K562 (cell line): ENCODE measurements at regions not wholly inside any gene's neighbourhood (a gene's known extent, or its start where the extent isn't known, plus 50 kb on each side); places are given as distances from the start of the nearest gene placed in this dataset.

Source experiments
- ATAC-seq: fragments of 200-7000 bp; cut with Tn5 transposase; 3 replicates; pipeline ENCODE4 v1.9.1; 2020; ENCODE audit warnings: moderate library complexity
- BruUV-seq: library from RNA; stranded (reverse); fragments of 400-500 nt; replicated peaks from 2 replicates; lab custom pipeline; 2021; lab: Mats Ljungman, UMichigan
- CTCF ChIA-PET: fragments of 300-600 bp; formaldehyde crosslinking; extraction: SDS; loops from one replicate; lab custom pipeline; 2021; ENCODE audit warnings: low intra/inter-chr PET ratio; lab: Yijun Ruan, JAX
- POLR2A ChIA-PET: fragments of 300-600, 350-650 bp; sonication (Branson Sonifier 250); formaldehyde crosslinking; extraction: SDS; loops from one replicate; lab custom pipeline; 2021; ENCODE audit warnings: antibody characterized with exemption, inconsistent platforms; lab: Yijun Ruan, JAX
- DNase-seq, 4 experiments: peaks; one replicate each; pipeline versions ENCODE4 v3.0.0 to v3.0.0-alpha.2; 2011 to 2018; ENCODE audit warnings: low spot score in 3 of 4, mixed read lengths in 3 of 4; ENCODE audit errors: extremely low read depth in 1 of 4
- FAIRE-seq: peaks from 2 replicates; lab custom pipeline; 2011; peaks lifted over from hg19 to GRCh38; lab: Jason Lieb, UNC
- H2AFZ ChIP-seq: 2 replicates; pipeline ENCODE4 v1.6.0; 2011; ENCODE audit warnings: low read depth, low read length, control low read depth, inconsistent platforms
- H3K27ac ChIP-seq: fragments of 200-600 bp; 3 replicates; pipeline ENCODE4 v1.8.0; 2011; ENCODE audit warnings: low read depth, mild to moderate bottlenecking, control low read depth, inconsistent platforms, low read length, moderate library complexity, mixed read lengths; ENCODE audit errors: extremely low read depth
- H3K27me3 ChIP-seq, 2 experiments: fragments of 300-600 bp in 1 of 2; 2 replicates in 1 of 2; 3 replicates in 1 of 2; pipeline versions ENCODE4 v1.6.0 to v1.8.0; 2011; ENCODE audit warnings: inconsistent platforms in 2 of 2, low read length in 2 of 2, mild to moderate bottlenecking in 1 of 2, mixed read lengths in 1 of 2, moderate library complexity in 1 of 2; ENCODE audit not compliant: control insufficient read depth in 2 of 2, insufficient read depth in 2 of 2
- H3K36me3 ChIP-seq: fragments of 300-600 bp; 3 replicates; pipeline ENCODE4 v1.8.0; 2011; ENCODE audit warnings: mild to moderate bottlenecking, low read length, inconsistent platforms; ENCODE audit not compliant: control insufficient read depth, insufficient read depth
- H3K4me1 ChIP-seq, 2 experiments: fragments of 200-600 bp in 1 of 2; replicated peaks in 1 of 2; 2 replicates in 1 of 2; 3 replicates in 1 of 2; pipeline versions ENCODE4 v1.5.1 to v1.8.0; 2011; ENCODE audit warnings: inconsistent platforms in 2 of 2, low read length in 2 of 2, mild to moderate bottlenecking in 1 of 2, mixed read lengths in 1 of 2, moderate library complexity in 1 of 2; ENCODE audit not compliant: control insufficient read depth in 2 of 2, insufficient read depth in 2 of 2
- H3K4me2 ChIP-seq: 2 replicates; pipeline ENCODE4 v1.6.1; 2011; ENCODE audit warnings: low read length, control low read depth, inconsistent platforms, mixed read lengths; ENCODE audit not compliant: insufficient read depth
- H3K4me3 ChIP-seq: fragments of 200-600 bp; sonication (generic), shearing (Covaris generic); 2 replicates; pipeline ENCODE4 v1.5.1; 2016; ENCODE audit warnings: control low read depth, inconsistent platforms
- H3K79me2 ChIP-seq: fragments of 200-600 bp; 3 replicates; pipeline ENCODE4 v1.8.0; 2011; ENCODE audit warnings: low read length, inconsistent platforms; ENCODE audit not compliant: control insufficient read depth, insufficient read depth
- H3K9ac ChIP-seq, 2 experiments: 2 replicates each; pipeline versions ENCODE4 v1.6.0 to v1.6.1; 2011; ENCODE audit warnings: low read depth in 2 of 2, low read length in 2 of 2, control low read depth in 1 of 2, inconsistent platforms in 1 of 2, mild to moderate bottlenecking in 1 of 2, mixed read lengths in 1 of 2; ENCODE audit not compliant: insufficient read depth in 1 of 2
- H3K9me1 ChIP-seq: one replicate; pipeline ENCODE4 v1.6.0; 2011; ENCODE audit warnings: inconsistent platforms, mild to moderate bottlenecking, low read length, moderate library complexity; ENCODE audit not compliant: control insufficient read depth, insufficient read depth
- H3K9me3 ChIP-seq: replicated peaks from 2 replicates; pipeline ENCODE4 v1.5.1; 2011; ENCODE audit warnings: low read depth, low read length, inconsistent platforms; ENCODE audit not compliant: control insufficient read depth, insufficient read depth
- H4K20me1 ChIP-seq: replicated peaks from 2 replicates; pipeline ENCODE4 v1.6.1; 2011; ENCODE audit warnings: low read length, inconsistent platforms, mixed read lengths; ENCODE audit not compliant: control insufficient read depth, insufficient read depth
- SOX6 ChIP-seq: fragments of 450-650 bp; IDR thresholded peaks from 2 replicates; pipeline ENCODE4 v1.6.1; 2014; ENCODE audit warnings: mild to moderate bottlenecking
- ZNF316 ChIP-seq: fragments of 450-650 bp; IDR thresholded peaks from 2 replicates; pipeline ENCODE4 v1.6.1; 2016
- ZNF518B ChIP-seq: fragments of 250-450 bp; sonication (Bioruptor Pico); IDR thresholded peaks from 2 replicates; pipeline ENCODE4 v1.5.0; 2021; ENCODE audit warnings: mild to moderate bottlenecking, moderate library complexity
- in situ Hi-C: fragments of 300-500 bp; cut with MboI; formaldehyde crosslinking; loops from 4 replicates; pipeline ENCODE4 v1.15.0; 2018; ENCODE audit warnings: inconsistent platforms, mixed read lengths
- intact Hi-C: fragments of 100-400 bp; cut with micrococcal nuclease; formaldehyde crosslinking; loops from 2 replicates; pipeline ENCODE4 v1.14.2; 2022
- TF ChIP-seq, protein P1 (sequence below), 2 experiments: fragments of 450-650 bp; IDR thresholded peaks; 2 replicates each; pipeline ENCODE4 v1.6.1; 2018; ENCODE audit warnings: mild to moderate bottlenecking in 2 of 2, low read depth in 1 of 2; ENCODE audit not compliant: partially characterized antibody in 2 of 2

- TF ChIP-seq, protein P1, sequence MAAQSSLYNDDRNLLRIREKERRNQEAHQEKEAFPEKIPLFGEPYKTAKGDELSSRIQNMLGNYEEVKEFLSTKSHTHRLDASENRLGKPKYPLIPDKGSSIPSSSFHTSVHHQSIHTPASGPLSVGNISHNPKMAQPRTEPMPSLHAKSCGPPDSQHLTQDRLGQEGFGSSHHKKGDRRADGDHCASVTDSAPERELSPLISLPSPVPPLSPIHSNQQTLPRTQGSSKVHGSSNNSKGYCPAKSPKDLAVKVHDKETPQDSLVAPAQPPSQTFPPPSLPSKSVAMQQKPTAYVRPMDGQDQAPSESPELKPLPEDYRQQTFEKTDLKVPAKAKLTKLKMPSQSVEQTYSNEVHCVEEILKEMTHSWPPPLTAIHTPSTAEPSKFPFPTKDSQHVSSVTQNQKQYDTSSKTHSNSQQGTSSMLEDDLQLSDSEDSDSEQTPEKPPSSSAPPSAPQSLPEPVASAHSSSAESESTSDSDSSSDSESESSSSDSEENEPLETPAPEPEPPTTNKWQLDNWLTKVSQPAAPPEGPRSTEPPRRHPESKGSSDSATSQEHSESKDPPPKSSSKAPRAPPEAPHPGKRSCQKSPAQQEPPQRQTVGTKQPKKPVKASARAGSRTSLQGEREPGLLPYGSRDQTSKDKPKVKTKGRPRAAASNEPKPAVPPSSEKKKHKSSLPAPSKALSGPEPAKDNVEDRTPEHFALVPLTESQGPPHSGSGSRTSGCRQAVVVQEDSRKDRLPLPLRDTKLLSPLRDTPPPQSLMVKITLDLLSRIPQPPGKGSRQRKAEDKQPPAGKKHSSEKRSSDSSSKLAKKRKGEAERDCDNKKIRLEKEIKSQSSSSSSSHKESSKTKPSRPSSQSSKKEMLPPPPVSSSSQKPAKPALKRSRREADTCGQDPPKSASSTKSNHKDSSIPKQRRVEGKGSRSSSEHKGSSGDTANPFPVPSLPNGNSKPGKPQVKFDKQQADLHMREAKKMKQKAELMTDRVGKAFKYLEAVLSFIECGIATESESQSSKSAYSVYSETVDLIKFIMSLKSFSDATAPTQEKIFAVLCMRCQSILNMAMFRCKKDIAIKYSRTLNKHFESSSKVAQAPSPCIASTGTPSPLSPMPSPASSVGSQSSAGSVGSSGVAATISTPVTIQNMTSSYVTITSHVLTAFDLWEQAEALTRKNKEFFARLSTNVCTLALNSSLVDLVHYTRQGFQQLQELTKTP (IDR thresholded peaks at IDR 0.05; ENCODE audit: low read depth in 1 of 2, partially characterized antibody in 2 of 2): no peak
Observed at GRCh38 chr11:23991165-23991539, 505.7 kb upstream of the LUZP2 start (continued).

DNA sequence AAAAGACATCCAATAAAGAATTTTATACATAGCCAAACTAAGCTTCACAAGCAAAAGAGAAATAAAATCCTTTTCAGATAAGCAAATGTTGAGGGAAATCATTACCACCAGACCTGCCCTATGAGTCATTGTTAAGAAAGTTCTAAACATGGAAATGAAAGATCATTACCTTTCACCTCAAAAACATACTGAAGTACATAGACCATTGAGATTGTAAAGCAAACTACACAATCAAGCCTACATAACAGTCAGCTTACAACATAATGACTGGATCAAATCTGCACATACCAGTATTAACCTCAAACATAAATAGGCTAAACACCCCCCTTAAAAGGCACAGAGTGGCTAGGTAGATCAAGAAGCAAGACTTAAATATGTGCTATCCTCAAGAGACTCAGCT lies 501.0 kb upstream of the LUZP2 start:
- CTCF ChIA-PET: no interaction called here
- no peaks in the 10 kb centered on the region for H3K36me3 ChIP-seq
- H3K27ac ChIP-seq: no peak overlapping the region
- H3K27me3 ChIP-seq: no peaks in the 10 kb centered on the region
- no peaks in the 10 kb centered on the region for H4K20me1 ChIP-seq
- ATAC-seq (no peak), FAIRE-seq (no peak)
- H3K4me2 ChIP-seq: no peak overlapping the region
- intact Hi-C loops: no loop called here
- no peaks in the 10 kb centered on the region for H3K9me3 ChIP-seq
- no peak overlapping the region for H3K4me3 ChIP-seq
- TF ChIP-seq ZNF518B (CRISPR knock-in tag) (no peak), SOX6 (no peak), ZNF316 (no peak)
- TF ChIP-seq, all 486 proteins: peak for 0
- in situ Hi-C loops: no loop called here
- no peaks in the 10 kb centered on the region for H3K4me1 ChIP-seq
- H3K9me1 ChIP-seq: no peaks in the 10 kb centered on the region
- no peak for DNase-seq
- BruUV-seq: no TSS peak
- no peaks in the 10 kb centered on the region for H3K79me2 ChIP-seq
- no peak overlapping the region for H2AFZ ChIP-seq
- no peak overlapping the region for H3K9ac ChIP-seq
- POLR2A ChIA-PET: no interaction called here
